ENCODE measurements at regions not wholly inside any gene's neighbourhood (a gene's known extent, or its start where the extent isn't known, plus 50 kb on each side); places are given as distances from the start of the nearest gene placed in this dataset.

DNA sequence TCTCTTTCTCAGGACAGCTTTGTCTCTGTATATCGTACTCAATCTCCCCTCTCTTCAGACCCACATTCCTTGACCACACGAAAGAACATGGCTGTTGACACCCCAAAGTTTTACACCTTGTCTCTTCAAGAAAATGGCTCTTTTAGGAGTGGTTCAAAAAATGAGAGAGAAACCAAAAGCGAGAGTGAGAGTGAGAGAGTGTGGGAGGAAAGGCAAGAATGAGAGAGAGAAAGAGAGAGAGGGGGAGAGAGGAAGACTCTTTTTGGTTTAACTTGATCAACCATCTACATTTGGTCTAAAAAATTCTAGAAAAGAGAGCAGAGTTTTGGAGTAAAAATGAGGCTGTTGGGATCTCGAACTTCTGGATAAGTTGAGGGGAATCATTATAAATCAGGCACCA is 581.8 kb upstream of the WWC1 start:
- no peak for DNase-seq (ENCODE audit: low spot score)

DNA sequence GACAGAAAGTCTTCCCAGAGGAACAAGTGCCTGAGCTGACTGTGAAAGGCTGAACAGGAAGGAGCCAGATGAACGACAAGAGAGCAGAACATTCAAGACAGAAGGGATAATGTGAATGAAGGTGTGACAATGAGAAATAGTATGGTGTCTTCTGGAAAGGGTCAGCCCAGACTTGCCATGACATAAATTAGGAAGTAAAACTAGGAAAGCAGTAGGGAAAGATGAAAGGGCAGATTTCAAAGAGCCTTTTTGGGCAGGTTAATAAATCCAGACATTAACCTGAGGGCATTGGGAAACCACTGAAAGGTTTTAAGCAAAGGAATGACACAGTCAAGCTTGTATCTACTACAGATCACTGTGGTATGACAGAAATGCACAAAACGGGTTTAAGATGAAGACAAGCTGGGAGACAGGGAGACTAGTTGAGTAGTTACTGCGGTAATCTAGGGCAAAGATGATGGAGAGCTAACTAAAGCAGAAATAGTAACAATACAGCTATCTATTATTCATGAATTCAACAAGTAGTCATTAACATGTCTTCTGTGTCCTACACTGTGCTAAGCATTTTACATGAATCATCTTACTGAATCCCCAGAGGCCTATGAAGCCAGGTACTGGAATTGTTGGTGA is 580.9 kb upstream of the WWC1 start:
- peak; percentile 20 for DNase-seq (ENCODE audit: low spot score)

DNA sequence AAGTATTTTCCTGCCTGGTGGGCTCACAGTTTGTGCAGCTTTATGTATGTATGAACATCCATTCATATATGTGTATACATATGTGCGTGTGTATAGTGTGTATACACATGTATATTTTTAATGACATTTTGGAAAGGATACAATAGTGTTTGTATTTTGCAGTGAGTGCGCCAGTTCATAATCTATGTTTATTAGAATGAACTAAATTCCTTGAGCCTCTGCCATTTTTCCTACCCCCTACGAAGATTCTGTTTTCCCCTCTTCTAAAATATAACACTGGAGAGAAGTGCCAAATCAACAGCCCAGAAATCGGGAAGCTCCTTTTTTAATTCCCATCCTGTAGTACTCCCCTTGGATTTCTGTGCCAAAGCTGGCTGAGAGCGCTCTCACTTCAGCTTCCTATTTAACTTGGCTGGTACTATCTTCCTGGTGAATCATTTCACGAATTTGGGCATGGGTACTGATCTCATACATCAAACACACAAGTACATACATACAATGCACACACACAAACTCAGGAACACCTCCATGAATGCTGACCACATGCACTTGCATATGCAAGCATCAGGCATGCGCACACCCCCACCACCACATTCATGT is 578.4 kb upstream of the WWC1 start:
- DNase-seq (ENCODE audit: low spot score), result no peak

DNA sequence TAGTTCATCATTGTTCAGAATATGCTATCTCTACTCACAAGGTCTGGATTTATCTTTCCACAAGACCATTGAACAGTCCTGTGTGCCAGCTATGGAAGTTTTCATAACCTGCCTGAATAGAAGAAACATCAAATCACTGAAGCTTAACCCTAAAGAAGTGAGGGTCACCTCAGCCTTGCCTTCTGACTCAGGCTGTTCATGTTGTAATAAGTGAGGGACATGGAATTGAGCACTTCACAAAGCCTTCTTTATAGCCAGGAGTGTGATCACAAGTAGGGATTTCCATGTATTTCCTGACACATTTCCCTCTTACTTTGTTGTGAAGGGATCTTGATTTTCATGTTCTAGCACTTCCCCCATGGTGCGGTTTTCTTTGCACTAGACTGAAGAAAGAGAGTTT is 577.5 kb upstream of the WWC1 start:
- no peak for DNase-seq (ENCODE audit: low spot score)

DNA sequence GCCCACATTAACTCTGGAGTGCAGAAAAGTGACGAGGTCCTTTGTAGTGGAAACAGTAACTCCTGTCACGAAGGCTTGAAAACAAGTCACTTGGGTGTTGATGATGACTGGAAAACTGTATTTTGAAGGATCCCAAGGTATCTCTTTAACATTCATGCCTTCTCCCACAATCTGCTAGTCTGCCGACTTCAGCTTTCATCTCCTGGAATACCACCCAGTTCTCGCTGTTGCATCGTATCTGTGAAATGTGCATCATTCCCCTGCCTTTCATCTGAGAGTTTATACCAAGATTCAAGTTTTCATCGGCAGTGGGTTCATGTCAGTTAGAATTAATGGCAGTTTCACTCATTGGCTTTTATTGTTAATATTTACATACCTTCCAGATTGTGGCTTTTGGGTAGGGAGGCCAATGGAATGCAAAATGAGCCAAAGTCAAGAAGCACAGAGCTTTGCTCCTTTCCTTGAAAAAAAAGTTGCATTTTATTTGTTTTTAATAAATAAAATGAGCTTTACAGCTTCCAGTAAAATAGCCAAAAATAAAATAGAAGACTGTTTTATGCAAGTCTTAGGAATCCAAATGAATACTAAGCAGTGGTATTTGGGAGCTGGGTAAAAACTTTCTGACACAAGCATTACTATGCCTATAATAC is 575.2 kb upstream of the WWC1 start:
- DNase-seq (ENCODE audit: low spot score), result peak; percentile 52

DNA sequence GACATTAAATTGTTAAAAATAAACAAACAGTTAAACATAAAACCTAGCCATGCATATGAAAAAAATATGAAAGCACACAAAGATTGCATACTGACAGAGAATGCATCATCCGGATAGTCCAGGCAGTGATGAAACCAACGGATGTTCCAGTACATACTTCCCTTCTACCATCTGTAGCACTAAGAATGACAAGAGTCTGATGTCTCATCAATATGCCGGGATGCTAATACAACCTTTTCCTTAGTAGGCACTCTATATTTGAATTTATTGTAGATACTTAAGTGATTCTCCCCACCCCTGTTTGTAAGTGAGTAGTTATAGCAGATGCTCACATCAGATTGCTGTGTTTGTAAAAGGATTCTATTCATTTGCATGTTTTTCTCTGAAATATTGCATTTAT is 571.2 kb upstream of the WWC1 start:
- peak; percentile 62 for DNase-seq (ENCODE audit: low spot score)

DNA sequence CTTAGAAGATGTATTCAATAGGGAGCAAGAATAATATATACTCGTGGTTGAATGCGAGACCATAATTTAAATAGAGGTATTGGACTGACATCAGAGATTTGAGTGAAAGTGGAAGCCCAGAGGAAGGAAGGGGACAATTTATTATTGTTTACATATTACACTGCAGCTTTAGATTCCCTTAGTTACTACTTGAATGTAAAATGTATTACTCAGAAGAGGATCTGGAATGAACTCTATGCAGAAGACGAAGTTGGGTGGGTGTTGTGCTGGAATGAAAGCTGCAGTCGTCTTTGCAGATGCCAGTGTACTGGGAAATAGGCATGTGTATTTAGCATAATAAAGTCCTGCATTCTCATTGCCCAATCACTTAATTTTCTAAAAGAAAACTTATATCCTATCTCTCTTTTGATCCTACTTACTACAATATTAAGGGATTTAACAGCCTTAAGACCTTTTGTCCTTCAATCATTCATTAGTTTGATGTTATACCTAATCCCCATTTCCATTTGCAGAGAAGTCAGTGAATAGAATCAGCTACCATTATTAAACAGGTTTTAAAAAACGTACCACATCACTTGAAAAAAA is 570.7 kb upstream of the WWC1 start:
- peak; percentile 43 for DNase-seq (ENCODE audit: low spot score)

DNA sequence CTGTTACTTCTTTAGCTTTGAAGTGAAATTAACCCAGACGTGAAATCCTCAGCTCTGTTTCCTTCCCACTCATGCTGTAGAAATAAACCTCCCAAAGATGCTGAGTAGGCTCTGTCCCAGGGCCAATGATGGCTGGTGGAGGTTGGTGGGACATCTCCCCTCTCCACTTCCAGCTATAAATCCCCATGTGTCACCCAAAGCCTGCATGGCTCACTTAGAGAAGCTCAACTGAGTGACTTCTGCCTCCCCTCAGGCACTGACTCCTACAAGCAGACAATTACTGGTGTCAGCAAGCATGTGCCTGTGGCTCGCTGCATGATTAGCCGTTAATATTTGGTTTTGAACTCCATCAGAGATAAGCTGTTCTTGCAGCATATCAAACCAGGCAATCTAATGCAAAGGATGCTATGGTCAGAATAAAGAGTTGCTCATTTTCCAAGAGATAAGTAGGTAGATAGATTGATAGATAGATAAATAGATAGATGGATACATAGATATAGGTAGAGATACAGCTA is 569.5 kb upstream of the WWC1 start:
- DNase-seq (ENCODE audit: low spot score), result no peak

DNA sequence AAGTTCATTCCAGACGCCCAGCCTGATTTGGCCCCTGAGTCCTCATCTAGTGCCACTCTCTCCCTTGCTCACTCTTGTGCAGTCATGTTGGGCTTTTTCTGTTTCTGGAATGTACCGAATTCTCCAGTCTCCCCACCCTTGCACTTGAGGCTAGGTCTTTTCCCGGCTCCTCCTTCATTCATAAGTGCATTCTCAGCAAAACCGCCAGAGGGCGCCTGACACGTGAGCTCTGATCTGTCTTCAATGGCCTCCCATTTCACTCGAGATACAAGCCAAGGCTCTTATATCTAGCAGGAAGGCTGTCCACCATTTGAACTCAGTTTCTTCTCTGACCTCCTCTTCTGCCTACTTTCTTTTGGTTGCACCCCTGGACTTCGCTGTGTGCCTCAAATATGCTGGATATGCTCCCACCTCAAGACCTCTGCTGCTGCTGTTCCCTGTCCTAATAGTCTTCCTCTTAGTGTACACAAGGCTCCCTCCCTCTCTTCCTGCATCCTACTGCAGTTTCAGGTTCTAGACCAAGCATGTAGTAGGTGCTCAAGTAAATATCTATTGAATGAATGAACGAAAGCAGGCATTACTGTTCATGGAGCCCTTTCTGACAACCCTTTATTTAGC is 568.1 kb upstream of the WWC1 start:
- DNase-seq (ENCODE audit: low spot score), result peak; percentile 72

DNA sequence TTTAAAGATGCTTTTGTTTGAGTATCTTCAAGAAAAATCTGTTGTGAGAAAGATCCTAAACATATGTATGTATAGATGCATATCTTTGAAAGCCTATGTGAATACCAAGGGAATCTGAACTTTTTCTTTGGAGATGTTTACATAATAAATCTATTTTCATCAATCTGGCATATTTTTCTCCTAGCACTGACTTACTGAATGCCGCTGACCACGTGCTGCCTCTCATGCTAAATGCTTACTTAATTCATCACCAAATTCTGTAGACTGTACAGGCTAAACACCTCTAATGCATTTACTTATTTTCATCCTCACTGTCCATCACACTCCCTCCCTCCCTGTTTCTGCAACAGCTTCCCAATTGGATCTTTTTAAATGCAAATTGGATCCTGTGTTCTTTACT is 566.2 kb upstream of the WWC1 start:
- DNase-seq (ENCODE audit: low spot score), result no peak

DNA sequence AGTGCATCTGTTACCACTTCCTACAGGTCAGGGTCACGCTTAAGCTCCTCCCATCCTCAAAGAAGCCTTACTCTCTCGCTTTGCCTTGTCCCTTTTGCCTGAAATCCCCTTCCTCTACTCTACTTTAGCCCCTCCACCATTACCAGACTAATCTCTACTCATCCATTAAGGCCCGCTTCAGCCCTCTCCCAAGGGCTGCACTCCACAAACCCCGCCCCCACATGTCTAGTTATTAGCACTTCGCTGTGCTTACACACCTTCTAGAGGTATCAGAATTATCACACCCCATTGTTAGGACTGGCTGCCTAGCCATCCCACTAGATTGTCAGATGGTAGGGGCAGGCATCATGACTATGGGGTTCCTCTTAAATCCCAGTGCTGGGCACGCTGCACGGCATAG is 565.7 kb upstream of the WWC1 start:
- no peak for DNase-seq (ENCODE audit: low spot score)

DNA sequence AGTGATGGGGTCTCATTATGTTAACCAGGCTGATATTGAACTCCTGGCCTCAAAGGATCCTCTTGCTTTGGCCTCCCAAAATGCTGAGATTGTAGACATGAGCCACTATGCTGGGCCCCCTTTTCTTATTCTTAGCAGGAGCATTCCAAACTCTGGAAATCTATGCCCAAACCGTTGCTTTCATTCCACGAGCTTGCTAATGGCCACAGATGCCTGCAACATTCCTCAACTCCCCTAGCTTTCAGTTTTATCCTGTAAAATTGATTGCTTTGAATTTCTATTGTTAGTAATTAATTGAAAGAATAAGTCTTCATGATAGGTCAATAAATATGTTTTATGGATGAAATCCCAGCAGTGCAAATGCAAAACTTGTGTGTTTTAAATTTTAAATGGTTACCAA is 564.8 kb upstream of the WWC1 start:
- DNase-seq (ENCODE audit: low spot score), result peak; percentile 32

DNA sequence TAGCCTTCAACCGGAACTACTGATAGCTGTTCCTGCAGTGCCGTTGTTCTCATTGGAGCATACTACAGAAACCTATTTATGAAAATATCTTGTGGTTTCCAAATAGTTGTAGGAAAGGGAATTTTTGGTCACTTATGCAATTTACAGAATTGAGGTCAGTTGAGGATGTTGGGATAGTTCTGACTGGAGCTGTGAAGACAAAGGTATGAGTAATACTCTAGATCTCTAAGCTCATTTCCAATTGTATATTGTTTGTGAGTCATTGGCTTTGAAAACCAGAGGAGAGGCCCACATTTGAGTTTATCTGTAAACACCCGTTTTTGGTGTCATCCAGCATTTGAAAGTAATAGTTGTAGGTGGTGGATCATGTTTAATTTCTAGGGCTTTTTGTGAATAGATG is 561.3 kb upstream of the WWC1 start:
- peak; percentile 82 for DNase-seq (ENCODE audit: low spot score)

DNA sequence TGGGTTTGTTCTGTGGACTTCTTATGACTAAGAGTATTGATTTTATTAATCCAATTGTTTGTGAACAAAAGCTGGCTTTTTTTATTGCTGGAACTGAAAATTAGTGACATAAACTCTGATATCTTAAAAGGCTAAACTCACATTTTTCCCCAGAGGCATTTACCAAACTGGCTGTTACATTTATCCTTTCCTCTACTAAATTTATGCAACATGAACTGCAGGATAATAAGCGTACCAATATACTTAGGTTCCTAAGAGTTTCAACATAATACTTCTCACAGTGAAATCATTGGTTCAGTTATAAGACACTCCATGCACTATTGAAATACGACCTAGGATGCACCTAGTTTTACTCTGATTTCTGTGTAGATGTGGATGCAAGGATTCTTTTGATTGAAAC is 560.8 kb upstream of the WWC1 start:
- no peak for DNase-seq (ENCODE audit: low spot score)

DNA sequence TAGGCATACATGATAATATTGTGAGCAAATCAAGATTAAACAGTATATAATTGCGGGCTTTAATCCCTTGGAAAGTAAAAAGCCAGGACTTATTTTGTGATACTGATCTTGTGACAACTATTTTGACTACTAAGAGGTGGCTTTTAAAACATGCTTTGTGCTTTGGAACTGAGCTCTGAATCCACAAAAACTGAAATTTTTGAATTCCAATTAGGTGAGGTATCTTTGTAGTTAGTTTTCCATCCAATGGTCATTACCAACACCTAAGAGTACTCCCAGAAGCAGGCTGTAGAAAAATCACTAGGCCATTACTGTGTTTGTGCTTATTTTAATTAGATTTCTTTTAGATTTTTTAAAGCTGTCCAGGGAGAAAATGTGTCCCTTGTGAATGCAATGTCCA is 559.5 kb upstream of the WWC1 start:
- DNase-seq (ENCODE audit: low spot score), result no peak

DNA sequence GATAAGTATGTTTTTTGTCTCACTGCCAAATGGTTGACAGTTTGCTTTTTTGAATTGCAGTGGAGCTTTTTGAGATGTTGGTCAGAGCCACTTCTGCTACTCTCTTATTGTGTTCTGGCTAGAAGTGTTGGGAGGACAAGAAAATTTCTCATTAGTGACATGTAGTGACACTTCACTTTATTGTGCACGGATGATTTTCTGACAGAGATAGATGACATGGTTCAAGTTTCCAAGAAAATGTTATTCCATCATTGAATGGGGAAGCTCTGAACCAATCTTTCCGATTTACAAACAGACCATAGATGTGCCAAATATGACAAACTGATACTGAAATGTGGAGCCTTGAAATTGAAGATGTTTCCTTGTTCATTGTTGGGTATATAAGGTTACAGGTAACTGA is 558.9 kb upstream of the WWC1 start:
- DNase-seq (ENCODE audit: low spot score), result no peak

DNA sequence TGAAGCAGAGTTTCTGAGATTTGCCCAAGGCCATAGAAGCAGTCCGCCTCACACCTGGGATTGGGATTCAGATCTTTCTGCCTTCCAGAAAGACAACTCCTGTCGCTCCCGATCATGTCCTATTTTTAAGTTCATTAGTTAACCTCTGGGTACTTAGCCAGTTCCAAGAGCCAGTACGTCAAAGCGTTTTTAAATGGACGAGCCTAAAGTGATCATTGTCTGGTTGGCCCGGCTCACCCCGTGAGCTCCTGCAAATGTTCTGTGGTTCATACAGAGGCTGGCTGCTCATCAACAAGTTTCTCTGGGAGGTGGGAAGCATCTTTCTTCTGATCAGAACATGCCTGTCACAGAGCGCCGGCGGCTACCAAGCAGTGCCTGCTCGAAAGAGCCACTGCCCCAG is 554.5 kb upstream of the WWC1 start:
- no peak for DNase-seq (ENCODE audit: low spot score)

DNA sequence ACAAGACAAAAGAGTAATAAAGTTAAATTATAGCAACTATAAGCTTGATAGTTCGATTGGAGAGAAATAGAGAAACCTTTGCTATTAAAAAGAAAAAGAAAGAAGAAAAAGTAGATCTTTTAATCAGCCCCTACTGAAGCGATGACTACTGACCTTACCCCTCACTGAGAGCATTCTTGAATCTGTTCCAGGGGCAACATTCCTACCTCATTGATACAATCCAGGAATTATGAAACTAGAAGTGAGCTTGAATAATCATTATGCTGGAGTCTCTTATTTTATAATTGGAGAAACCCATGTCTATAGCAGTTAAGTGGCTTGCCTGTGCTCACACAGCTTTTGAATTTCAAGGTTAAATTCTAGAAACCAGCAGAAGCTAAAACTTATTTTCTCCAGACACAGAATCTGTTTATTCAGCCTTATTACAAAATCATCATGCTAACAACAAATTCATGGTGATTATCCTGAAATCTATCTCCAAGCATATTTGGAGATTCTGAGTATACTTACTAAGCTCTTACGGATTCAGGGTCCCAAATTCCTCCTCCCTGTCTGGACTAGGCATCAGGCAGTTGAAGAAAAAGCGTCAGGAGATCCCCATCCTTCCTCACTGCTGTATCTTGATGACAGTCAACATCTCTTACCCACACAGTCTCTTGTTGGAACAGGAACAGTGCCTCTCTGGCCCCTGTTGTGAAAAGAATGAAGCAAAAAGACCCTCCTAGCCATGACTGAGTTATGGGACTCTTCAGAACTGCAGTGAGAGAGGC is 547.6 kb upstream of the WWC1 start:
- peak; percentile 72 for DNase-seq (ENCODE audit: low spot score)

DNA sequence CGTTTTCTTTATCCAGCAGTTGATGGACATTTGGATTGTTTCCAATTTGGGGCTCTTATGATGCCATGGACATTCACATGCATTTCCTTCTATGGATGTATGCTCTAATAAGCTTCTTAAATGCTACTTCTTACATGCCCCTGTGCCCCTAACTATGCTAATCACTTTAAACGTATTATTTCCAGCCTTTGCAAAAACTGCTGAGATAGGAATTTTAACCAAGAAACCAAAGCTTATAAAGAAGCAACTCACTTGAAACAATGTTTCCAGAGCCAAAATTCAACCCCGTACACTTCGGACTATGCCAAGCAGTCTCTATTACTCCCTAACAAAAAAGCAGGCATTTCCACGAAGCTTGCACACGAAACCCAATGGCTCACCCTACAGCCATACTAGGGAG is 545.6 kb upstream of the WWC1 start:
- DNase-seq (ENCODE audit: low spot score), result no peak

DNA sequence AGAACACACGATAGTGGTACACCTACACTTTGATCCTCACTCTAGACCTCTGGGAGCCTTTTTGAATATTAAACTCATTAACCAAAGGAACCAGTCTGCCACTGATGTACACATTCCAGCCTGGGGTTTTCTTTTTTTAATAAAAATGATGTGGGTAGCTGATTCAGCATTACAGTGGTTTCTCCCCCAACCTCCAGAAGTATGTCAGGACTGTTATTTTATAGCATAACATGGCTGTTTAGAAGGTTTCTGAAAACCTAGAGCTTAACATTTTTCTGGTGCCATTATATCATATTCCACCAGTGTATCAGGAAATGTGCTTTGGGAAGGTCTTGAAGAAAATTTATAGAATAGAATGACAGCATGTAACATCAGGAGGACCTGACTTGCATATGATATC is 540.9 kb upstream of the WWC1 start:
- no peak for DNase-seq (ENCODE audit: low spot score)

DNA sequence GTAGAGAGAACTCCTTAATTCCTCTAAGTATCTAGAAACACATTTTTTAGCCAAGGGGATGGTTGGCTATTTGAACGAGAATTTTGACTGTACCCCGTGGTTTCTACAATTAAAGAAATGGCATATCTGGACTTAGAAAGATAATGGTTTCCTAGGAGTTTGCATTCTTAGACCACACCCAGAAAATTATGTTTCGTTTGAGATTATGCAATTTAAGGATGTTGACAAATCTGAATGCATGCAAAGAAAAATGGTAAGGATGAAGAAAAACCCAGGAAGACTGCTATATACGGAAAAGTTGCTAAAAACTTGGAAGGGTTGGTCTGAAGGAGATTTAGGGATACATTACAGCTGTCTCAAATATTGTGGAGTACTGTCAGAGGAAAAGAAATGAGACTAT is 538.5 kb upstream of the WWC1 start:
- no peak for DNase-seq (ENCODE audit: low spot score)

All from GM03348 (cell line).